Common myeloid progenitor, CD34-positive (primary cell): ENCODE measurements at regions not wholly inside any gene's neighbourhood (a gene's known extent, or its start where the extent isn't known, plus 50 kb on each side); places are given as distances from the start of the nearest gene placed in this dataset.
"Not testable (repeated sequence)": the region's sequence is repeated elsewhere in the genome, so short reads cannot be mapped to it uniquely, and the experiment has no call there.

Source experiments
- CTCF ChIA-PET: fragments of 350-600 bp; sonication (Branson Sonifier 250); formaldehyde crosslinking; loops from one replicate; lab custom pipeline; 2021; ENCODE audit warnings: antibody characterized with exemption; lab: Charles Lee
- POLR2A ChIA-PET: fragments of 350-600 bp; sonication (Branson Sonifier 250); formaldehyde crosslinking; loops from one replicate; lab custom pipeline; 2021; ENCODE audit warnings: antibody characterized with exemption; lab: Charles Lee
- DNase-seq, 3 donors: peaks; one replicate each; pipeline versions ENCODE4 v3.0.0 to v3.0.0-alpha.2; 2013
- H3K27ac ChIP-seq, 2 experiments: 1 replicate in 1 of 2; 2 replicates in 1 of 2; pipeline ENCODE4 v1.7.0; 2013; ENCODE audit warnings: inconsistent platforms in 2 of 2, low read length in 2 of 2, mild to moderate bottlenecking in 2 of 2, low read depth in 1 of 2, moderate library complexity in 1 of 2; ENCODE audit not compliant: severe bottlenecking in 2 of 2, insufficient read depth in 1 of 2, poor library complexity in 1 of 2
- H3K27me3 ChIP-seq, 5 experiments: replicated peaks in 2 of 5; 1 replicate in 3 of 5; 2 replicates in 2 of 5; pipeline versions ENCODE4 v1.6.1 to v1.7.0; 2013; ENCODE audit warnings: low read length in 4 of 5, mild to moderate bottlenecking in 2 of 5, moderate library complexity in 2 of 5, inconsistent platforms in 1 of 5; ENCODE audit not compliant: insufficient read depth in 5 of 5, control insufficient read depth in 4 of 5
- H3K36me3 ChIP-seq, 4 experiments: 1 replicate in 2 of 4; 2 replicates in 2 of 4; pipeline versions ENCODE4 v1.6.1 to v1.7.0; 2013; ENCODE audit warnings: low read length in 3 of 4, control low read depth in 1 of 4, mild to moderate bottlenecking in 1 of 4; ENCODE audit not compliant: control insufficient read depth in 4 of 4, insufficient read depth in 4 of 4
- H3K4me1 ChIP-seq, 4 experiments: 1 replicate in 3 of 4; 2 replicates in 1 of 4; pipeline versions ENCODE4 v1.6.1 to v1.7.1; 2013; ENCODE audit warnings: low read length in 3 of 4, mild to moderate bottlenecking in 3 of 4, control low read depth in 1 of 4, inconsistent platforms in 1 of 4, moderate library complexity in 1 of 4; ENCODE audit not compliant: control insufficient read depth in 4 of 4, insufficient read depth in 4 of 4; ENCODE audit errors: control extremely low read depth in 1 of 4
- H3K4me3 ChIP-seq, 7 experiments: 1 replicate in 4 of 7; 2 replicates in 3 of 7; pipeline versions ENCODE4 v1.5.1 to v1.7.0; 2013; ENCODE audit warnings: mild to moderate bottlenecking in 7 of 7, low read length in 6 of 7, moderate library complexity in 6 of 7, inconsistent platforms in 2 of 7, low read depth in 2 of 7, control low read depth in 1 of 7; ENCODE audit not compliant: insufficient read depth in 4 of 7, control insufficient read depth in 1 of 7; ENCODE audit errors: extremely low read depth in 1 of 7
- H3K9me3 ChIP-seq, 5 experiments: 1 replicate in 4 of 5; 2 replicates in 1 of 5; pipeline versions ENCODE4 v1.6.1 to v1.7.1; 2013; ENCODE audit warnings: low read length in 4 of 5, mild to moderate bottlenecking in 2 of 5, inconsistent platforms in 1 of 5, low read depth in 1 of 5, moderate library complexity in 1 of 5; ENCODE audit not compliant: control insufficient read depth in 4 of 5, insufficient read depth in 2 of 5; ENCODE audit errors: control extremely low read depth in 1 of 5
- WGBS: methylation state at CpG from one replicate; pipeline ENCODE4 v1.1.5; 2013; ENCODE audit not compliant: insufficient coverage; 5-methylcytosine and 5-hydroxymethylcytosine counted together

GRCh38 chr6:163863565-163863964, 449.0 kb downstream of the QKI start:
- Histone ChIP-seq H3K36me3 (no peaks in the 10 kb centered on the region), H3K4me1 (peaks cover 3 to 10% (median 8%) of the 10 kb centered on the region in 4 experiments), H3K27me3 (peaks cover 0 to 77% (median 28%) of the 10 kb centered on the region in 5 experiments), H3K9me3 (no peaks in the 10 kb centered on the region), H3K4me3 (no peak overlapping the region), H3K27ac (no peak overlapping the region)
- no peak for DNase-seq
- 80% methylated on average over 6 of the region's 6 CpGs for WGBS
- ChIA-PET POLR2A (no interaction called here), CTCF (no interaction called here)

GRCh38 chr6:163862701-163863100, 448.2 kb downstream of the QKI start:
- no peak for DNase-seq
- H3K36me3 ChIP-seq, result no peaks in the 10 kb centered on the region
- peaks cover 0 to 78% (median 28%) of the 10 kb centered on the region in 5 experiments for H3K27me3 ChIP-seq
- ChIA-PET CTCF (no interaction called here), POLR2A (no interaction called here)
- no peak overlapping the region for H3K4me3 ChIP-seq
- H3K4me1 ChIP-seq, result peaks cover 3 to 10% (median 8%) of the 10 kb centered on the region in 4 experiments
- WGBS, result 90% methylated on average over 3 of the region's 5 CpGs
- no peaks in the 10 kb centered on the region for H3K9me3 ChIP-seq
- H3K27ac ChIP-seq, result no peak overlapping the region

GRCh38 chr6:163861627-163862026, 447.1 kb downstream of the QKI start:
- H3K4me3 ChIP-seq, result no peak overlapping the region
- H3K27ac ChIP-seq, result no peak overlapping the region
- ChIA-PET POLR2A (no interaction called here), CTCF (no interaction called here)
- H3K36me3 ChIP-seq, result no peaks in the 10 kb centered on the region
- DNase-seq, result no peak
- H3K9me3 ChIP-seq, result no peaks in the 10 kb centered on the region
- WGBS, result 81% methylated on average over 6 of the region's 8 CpGs
- peaks cover 3 to 10% (median 8%) of the 10 kb centered on the region in 4 experiments for H3K4me1 ChIP-seq
- H3K27me3 ChIP-seq, result peaks cover 0 to 68% (median 24%) of the 10 kb centered on the region in 5 experiments

- WGBS, result 3% methylated on average over 8 of the region's 12 CpGs
- peak; percentile 45 to 78 (median 76) for DNase-seq
- CTCF ChIA-PET, result interaction anchor here (1.0 kb wide), 1 partner anchor 14 kb away, joined by 3 read pairs; no protein-coding TSS in a partner anchor
- POLR2A ChIA-PET, result interaction anchor here (0.6 kb wide), 1 partner anchor 39 kb away, joined by 3 read pairs; no protein-coding TSS in a partner anchor
- no peaks in the 10 kb centered on the region for H3K36me3 ChIP-seq
- H3K27ac ChIP-seq, result no peak overlapping the region
- H3K27me3 ChIP-seq, result peaks cover 0 to 68% (median 25%) of the 10 kb centered on the region in 5 experiments
- H3K4me1 ChIP-seq, result peaks cover 3 to 10% (median 8%) of the 10 kb centered on the region in 4 experiments
- no peaks in the 10 kb centered on the region for H3K9me3 ChIP-seq
- no peak overlapping the region for H3K4me3 ChIP-seq
These were observed 446.0 kb downstream of the QKI start for GRCh38 chr6:163860287-163861081.

GRCh38 chr6:163858870-163859269, 444.4 kb downstream of the QKI start:
- CTCF ChIA-PET, H3K4me3 ChIP-seq, DNase-seq, H3K27ac ChIP-seq, POLR2A ChIA-PET, H3K36me3 ChIP-seq, H3K9me3 ChIP-seq: not testable (repeated sequence)
- 95% methylated on average over 4 of the region's 5 CpGs for WGBS
- H3K4me1 ChIP-seq, result peaks cover 3 to 10% (median 8%) of the 10 kb centered on the region in 4 experiments
- H3K27me3 ChIP-seq, result peaks cover 0 to 62% (median 18%) of the 10 kb centered on the region in 5 experiments

- Histone ChIP-seq H3K9me3 (peaks cover 0 to 5% (median 1%) of the 10 kb centered on the region in 5 experiments), H3K27ac (no peak overlapping the region), H3K4me1 (peaks cover 3 to 10% (median 8%) of the 10 kb centered on the region in 4 experiments), H3K4me3 (no peak overlapping the region), H3K36me3 (no peaks in the 10 kb centered on the region), H3K27me3 (peaks cover 0 to 51% (median 13%) of the 10 kb centered on the region in 5 experiments)
- DNase-seq, result no peak
- WGBS, result 100% methylated on average over 1 of the region's 2 CpGs
- ChIA-PET POLR2A (no interaction called here), CTCF (no interaction called here)
These were observed 442.9 kb downstream of the QKI start for GRCh38 chr6:163857421-163857820.

- CTCF ChIA-PET, result no interaction called here
- H3K27ac ChIP-seq, result no peak overlapping the region
These were observed 436.4 kb downstream of the QKI start for GRCh38 chr6:163850874-163851273.

More at GRCh38 chr6:163850874-163851273, 436.4 kb downstream of the QKI start:
- Histone ChIP-seq H3K27me3 (peaks cover 0 to 12% (median 1%) of the 10 kb centered on the region in 5 experiments), H3K36me3 (no peaks in the 10 kb centered on the region), H3K4me3 (no peak overlapping the region), H3K4me1 (no peaks in the 10 kb centered on the region), H3K9me3 (peaks cover 6 to 38% (median 10%) of the 10 kb centered on the region in 5 experiments)
- no peak for DNase-seq
- POLR2A ChIA-PET, result no interaction called here
